CD4-positive, alpha-beta T cell treated with Interleukin-4 for 4 hours (primary cell): ENCODE measurements at regions not wholly inside any gene's neighbourhood (a gene's known extent, or its start where the extent isn't known, plus 50 kb on each side); places are given as distances from the start of the nearest gene placed in this dataset.

ENCODE experiments used
- DNase-seq: peaks from one replicate; pipeline ENCODE4 v3.0.0-alpha.2; 2020

DNA sequence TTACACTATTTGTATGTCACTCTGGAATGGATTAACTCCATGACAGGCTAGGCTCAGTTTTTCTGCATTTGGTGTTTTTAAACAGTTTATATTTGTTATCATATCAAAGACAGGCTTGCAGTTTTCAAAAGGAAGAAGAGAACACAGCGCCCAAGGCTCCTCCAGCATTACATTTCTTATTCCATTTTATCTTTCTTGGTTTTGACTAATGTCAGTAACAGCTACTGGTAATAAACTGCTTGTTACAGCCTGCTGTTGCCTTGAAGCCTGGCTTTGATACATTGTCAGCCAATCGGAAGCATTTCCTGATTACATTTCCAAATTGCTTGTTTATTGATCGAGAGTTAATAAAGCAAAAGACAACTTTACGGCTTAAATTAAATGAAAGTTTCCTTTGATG lies 166.0 kb upstream of the MDFIC start:
- DNase-seq: no peak

DNA sequence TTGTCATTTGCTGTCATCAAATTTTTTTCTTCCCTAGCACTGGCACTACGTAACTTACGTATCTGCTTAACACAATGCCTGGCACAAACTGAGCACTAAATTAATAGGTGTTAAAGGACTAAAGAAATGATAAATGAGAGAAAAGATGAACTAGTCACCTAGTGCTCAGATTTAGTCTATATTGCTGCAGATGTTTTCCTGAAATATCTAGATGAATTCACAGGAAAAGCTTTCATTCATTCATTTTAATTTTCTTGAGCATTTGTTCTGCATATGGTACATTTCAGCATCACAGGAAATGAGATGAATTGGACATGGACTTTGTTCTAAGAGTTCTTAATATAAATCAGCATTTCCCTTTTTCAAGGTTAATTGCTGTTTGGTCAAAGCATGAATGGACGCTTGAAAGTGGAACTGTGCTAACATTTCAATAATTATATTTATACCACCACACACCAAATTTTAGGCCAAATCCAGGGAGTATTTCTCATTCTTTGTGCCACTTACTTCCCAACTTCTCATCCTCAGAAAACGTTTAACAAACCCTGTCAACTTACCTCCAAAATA lies 163.2 kb upstream of the MDFIC start:
- no peak for DNase-seq

DNA sequence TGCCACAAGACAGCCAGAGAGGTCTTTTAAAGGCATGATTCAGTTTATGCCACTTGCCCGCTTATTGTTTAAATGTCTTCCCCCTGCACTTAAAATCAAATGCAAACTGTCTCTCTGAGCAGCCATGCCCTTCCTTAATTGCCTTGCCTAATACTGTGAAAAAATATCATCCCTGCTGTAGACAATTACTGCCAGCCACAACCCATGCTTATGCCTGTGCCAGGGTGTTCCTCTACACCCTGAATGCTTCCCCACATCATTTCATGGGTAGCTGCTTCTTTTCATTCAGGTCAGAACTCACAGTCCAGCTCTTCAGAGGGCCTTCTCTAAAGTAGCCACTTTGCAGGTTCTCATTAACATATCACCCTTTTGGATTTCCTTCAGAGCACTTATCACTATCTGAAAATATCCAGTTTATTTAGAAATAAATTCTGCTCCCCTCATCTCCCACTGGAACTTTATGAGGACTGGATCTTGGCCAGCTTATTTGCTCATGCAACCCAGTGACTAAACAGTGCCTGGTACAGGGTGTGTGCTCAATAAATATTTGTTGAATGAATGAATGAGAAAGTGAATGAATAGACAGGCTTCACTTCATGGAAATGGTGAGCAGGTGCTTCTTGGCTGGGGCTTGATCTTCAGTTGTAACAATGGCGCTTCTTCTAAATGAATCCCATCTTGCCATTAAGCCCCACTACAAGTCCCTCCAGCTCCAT lies 162.4 kb upstream of the MDFIC start:
- no peak for DNase-seq

DNA sequence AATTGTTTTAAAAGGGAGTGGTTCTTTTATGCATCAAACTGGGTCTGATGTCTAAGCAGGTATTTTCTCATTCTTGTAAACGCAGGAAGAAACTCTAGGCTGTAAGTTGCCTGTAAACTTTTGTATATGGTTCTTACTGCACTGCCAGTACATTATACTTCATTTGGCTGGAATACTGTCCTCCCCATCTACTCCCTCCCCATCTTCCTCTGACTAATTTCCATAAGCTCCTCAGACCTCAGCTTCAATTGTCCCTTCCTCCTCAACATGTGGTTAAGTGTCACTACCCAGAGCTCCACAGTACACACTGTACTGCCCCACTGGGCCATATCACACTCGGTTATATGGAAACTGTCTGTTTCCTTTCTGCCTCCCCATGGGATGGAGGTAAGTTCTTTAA lies 161.4 kb upstream of the MDFIC start:
- DNase-seq: no peak

DNA sequence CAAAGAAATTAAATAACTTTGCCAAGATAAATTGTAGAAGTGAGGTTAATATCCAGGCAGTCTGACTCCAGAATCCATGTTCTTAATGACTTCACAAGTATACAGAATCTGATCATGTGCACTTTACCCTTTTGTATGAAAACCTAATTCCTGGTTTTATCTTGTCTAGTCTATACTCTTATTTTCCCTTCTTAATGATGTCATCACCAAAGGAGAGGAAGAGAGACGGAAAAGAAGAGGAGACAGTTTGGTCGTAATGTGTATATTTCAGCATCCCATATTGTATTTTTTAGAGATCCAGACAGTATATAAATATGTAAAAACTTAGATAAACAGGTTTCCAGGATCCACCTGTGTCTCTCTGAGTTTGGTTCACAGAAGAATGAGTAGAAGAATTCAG lies 159.9 kb upstream of the MDFIC start:
- no peak for DNase-seq

DNA sequence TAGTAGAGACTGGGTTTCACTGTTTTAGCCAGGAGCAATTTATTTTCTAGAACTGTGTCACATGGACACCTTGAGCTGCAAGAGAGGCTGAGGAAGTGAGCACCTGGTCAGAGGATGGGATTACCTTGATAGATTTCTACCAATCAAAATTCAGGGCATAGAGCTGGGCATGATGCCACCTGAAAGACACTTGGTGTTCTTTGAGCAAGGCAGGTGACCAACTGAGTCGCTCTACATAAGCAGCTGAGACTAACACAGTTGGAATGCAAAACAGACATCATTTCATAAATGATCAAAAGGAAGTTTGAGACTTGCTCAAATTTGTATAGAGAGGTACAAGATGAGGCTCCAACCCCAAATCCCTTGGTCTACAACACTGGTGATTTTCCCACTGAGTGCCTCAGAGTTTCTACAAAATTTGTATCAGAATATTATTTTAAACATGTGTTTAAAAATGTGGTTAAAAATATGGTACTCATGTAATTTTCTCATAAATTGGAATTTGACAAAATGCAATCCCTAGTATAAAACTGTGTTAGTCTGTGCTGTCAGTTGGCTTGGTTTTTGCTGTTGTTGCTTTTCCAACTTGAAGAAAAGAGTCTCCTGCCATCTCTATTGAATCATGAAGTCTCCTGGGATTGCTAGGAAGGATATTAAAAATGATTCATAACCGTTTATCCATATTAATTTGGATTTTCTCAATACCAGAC lies 156.4 kb upstream of the MDFIC start:
- DNase-seq: no peak

DNA sequence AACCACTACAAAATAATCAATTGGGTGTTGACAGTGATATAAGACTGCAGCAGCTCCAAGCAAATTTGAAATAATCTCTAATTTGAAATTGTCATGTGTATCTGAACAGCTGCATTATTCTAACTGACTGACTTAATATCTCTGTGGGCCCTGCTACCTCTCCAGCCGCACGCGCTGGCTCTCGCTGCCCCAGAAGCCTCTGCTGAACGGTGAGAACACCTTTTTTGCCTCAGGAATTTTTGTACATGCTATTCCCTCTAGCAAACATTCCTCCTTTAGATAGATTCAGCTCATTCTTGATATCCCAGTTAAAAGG lies 155.9 kb upstream of the MDFIC start:
- no peak for DNase-seq

DNA sequence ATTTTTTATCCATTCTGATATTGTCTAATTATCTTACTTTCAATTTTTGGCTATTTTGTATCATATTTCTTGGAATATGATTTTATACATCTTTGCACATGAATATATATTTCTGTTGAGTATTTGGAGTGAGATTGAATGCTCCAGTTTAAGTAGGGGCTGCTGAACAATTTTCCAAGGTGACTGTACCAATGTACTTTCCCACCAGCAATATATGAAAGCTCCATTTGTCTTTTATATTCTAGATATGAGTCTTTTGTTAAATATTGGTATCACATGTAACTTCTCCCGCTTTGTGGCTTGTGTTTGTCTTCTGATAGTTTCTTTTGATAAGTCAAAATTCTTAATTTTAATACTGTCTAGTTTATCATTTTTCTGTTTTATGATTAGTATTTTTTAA lies 144.6 kb upstream of the MDFIC start:
- no peak for DNase-seq

DNA sequence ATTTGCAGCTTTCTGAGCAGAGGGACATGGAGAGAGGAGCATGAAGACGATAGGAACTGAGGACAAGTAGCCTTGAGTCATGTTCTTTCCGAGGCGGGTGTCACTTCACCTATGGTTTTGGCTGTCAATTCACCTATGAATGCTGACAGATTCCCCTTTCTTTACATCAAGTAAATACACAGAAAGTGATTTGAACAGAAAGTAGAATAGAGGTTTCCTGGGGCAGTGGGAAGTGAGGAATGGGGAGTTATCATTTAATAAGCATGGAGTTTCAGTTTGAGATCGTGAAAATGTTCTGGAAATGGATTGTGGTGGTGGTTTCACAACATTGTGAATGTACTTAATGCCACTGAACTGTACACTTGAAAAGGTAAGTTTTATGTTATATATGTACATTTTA lies 138.4 kb upstream of the MDFIC start:
- no peak for DNase-seq

DNA sequence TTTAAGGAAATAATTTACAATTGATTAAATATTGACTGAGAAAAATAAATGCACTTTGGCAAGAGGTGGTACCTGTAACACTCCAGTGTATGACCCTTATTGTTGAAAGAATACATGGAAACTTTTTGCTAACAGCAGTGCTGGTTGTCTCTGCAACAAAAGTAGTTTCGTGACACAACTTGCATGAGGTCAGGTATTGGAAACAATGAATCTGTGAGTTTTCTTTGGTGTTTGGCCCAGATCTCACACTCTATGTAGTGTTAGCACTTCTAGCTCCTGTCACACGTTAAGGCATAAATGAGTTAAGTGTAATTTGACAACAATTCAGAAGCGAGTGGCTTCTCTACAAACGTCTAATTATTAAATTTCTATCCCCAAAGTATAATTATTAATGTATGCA lies 137.7 kb upstream of the MDFIC start:
- no peak for DNase-seq

DNA sequence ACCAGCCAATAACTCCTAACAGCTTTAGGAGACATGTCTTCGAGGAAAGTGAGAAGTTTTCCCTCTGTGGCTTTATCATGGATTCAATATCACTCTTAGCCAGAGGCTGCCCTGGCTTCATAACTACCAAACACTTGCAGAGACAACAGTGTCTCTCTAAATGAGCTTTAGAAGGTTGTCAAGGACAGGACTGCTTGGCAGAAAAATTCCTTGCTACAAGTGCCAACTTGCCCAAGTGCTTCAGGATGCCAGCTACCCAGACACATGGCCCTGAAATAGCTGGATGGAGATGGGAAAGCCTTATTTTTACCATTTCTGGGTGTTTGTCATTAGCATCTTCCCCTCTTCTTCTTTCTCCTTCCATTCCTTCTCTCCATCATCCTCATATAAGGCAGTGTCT lies 137.1 kb upstream of the MDFIC start:
- DNase-seq: no peak

DNA sequence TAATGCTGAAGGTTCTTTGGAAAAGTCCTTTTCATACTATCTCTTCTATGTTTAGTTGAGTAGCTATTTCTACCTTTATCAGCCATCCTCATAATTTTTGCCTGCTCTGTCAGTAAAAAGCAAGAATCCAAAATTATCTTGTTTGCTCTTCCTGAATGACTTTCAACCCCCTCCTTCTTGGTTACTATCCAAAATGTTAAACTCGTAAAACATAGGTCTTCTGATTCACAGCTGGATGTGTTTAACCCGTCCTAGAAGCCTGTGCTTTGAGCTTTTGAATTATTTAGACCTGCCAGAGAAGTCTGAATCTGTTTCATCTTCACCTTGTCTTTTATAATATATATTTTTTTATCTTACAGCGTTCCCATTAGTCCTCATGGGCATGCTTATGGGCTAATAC lies 136.4 kb upstream of the MDFIC start:
- no peak for DNase-seq

DNA sequence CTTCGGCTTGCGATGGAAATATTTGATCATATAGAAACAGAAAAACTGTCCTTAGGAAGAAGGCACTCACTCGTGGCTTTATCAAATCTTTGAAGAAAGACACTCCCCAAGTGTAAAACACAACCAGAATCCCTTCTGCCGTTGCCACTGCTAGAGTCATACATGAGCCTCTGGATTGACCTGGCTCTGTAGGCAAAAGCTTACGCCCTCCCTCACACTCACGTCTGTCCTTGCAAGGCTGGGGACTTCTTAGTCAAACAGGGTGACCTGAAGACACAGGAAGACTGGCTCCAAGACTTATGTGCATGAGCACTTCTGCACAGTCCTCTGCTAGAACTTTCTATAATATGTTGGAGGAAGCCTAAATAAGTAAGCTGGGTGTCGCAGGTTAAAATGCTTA lies 135.4 kb upstream of the MDFIC start:
- no peak for DNase-seq

DNA sequence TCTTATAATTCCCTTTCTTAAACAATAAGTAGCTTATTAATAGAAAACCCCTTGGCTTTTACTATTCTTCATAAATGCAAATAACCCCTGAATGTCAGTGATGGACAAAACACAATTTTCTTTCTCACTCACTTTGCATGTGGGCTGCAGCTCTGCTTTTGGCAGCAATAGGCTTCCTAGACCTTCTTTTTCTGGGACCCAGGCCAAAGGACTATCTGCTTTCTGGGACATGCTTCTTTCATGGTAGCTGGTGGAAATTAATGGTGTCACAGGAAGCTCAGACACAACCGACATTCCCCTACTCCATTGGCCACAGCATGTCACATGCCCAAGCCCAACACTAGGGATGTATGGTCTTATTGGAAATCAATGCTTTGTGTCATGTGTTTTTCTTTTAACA lies 134.3 kb upstream of the MDFIC start:
- no peak for DNase-seq

DNA sequence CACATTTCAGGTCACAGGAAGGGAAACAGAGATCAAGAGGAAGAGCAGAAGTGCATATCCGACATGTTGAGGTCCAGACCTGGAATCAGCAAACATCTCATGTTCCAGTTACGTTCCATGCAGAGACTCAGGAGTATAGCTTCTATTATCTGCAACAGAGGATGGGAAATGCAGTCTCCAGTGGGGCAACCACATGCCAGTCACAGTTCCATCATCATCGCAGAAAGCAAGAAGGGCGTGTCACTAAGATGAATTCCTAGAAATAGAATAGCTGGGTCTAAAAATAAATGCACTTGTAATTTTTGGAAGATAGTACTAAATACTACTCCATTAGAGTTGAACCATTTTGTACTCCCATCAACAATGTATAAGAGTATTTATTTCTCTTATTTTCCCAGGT lies 133.2 kb upstream of the MDFIC start:
- DNase-seq: no peak

DNA sequence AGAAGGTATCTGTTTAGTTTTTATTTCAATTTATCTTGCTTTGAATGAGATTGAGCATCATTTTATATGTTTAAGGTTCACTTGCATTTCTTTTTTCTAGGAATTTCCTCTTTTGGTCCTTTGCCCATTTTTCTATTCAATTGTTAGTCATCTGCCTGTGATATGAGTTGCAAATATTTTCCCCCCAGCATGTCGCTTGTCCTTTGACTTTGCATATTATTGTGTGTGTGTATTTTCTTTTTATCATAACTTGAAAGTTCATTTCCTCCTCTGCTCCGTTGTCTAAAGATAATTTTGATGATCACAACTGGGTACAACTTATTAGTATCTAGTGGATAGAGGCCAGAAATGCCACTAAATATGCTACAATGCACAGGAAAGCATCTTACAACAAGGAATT lies 132.7 kb upstream of the MDFIC start:
- DNase-seq: no peak

DNA sequence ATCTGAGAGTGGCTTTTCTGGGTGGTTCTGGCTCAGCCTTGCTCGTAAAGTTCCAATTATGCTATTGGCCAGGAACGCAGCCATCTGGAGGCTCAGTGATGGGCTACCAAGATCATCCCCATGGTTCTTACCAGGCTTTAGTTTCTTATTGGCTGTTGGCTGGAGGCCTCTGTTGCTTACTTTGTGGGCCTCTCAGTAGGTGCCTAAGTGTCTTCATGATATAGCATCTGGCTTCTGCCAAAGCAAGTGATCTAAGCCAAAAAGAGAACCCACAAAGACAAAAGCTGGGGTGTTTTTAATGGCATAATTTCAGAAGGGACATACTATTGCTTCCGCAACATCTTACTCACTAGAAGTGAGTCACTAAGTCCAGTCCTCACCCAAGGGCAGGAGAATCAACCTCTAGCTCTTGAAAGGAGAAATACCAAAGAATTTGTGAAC lies 132.0 kb upstream of the MDFIC start:
- no peak for DNase-seq

DNA sequence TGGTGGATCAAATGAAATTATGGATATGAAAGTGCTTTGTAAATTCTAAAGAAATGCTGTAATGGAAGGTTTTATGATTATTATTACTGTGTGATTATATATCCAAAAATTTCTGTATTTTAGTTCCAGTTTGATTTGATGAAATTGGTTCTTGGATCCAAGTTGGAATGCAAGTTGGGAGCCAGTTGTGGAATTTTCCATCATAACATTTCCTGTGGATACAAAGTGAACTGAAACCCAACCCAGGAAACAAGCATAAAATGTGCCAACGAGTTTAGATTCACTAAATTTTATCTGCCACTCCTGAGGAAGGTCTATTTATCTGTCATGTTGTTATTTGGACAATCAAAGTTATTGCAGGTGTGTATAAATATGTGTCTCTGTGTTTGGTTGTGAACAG lies 131.4 kb upstream of the MDFIC start:
- DNase-seq: no peak

DNA sequence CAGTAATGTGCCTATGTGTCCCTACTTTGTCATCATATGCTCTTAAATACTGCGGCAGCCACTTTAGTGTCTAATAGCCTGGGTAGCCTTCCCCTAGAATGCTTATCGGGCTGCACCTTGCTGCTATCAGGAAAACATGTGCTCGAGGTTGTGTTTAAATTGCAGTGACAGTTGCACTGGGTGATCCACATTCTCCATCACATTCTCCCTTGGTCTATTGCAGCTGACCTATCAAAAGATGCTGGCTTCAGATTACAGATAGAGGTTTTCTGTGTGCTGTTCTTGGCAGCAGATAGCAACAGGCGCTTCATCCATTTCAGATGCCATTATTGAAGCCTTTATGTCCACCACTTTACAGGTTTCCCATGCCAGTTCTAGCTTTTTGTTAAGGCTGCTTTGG lies 130.1 kb upstream of the MDFIC start:
- DNase-seq: no peak

DNA sequence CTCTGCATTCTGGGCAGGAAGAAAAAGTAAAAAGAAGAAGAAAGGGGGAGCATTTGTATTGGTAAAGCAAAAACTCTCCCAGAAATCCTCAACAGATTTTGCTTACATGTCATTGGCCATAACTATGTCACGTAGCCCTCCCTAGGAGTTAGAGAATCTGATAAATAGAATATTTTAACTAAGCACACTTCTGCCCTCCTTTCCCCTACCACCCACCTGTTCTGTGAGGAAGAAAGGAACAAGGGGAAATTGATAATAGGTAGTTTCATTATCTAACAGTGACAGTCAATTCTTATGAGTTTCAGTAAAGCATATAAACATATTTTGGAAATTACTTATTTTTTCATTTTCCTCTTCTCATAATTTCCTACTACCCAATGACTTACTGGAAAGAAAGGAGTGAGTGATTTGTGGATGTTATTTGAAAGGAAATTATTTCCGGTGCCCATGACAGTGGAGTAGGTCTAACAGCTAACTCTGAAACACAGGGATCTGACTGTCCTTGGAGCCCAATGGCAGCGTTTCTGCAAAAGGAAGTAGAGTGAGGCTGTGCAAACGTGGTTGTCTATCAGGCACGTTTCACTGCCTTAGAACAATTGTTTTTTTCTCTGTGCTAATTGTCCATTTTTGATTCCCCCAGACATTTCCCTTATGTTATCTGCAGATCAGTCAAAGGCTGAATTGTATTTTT lies 128.6 kb upstream of the MDFIC start:
- no peak for DNase-seq

DNA sequence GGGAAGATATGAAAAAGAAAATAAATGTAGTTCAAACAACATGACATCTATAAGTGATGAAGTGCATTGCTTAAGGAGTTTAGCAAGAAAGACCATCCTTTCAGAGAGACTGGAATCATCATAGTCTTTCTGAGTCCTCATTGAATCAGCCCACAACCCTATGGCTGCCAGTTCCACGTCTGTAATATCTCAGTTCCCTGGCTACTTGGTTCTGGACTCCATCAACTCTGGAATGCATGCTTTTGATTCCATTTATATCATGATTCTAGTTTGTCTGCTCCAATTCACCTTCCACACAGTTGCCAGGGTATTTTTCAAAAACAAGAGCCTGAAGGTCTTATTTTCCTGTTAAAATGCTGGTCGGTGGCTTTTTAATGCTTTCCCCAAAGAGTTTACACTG lies 126.4 kb upstream of the MDFIC start:
- no peak for DNase-seq

DNA sequence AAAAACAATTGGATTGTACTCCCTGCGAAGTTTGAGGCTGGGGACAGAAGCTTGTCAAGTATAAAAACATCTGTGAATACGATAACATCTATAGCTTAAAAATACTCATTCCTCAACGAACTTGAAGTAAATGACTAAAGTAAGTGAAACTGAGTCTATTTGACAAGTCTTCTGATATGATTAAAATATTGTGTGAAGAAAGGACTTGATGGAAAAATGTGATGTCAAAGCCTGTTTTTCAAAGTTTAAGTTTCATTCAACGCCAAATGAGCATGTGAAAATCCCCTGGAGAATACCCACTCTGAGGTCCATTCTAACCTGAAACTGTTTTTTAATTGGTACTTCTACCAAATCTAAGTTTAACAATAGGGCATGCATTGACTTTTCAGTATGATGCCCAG lies 122.3 kb upstream of the MDFIC start:
- DNase-seq: no peak

DNA sequence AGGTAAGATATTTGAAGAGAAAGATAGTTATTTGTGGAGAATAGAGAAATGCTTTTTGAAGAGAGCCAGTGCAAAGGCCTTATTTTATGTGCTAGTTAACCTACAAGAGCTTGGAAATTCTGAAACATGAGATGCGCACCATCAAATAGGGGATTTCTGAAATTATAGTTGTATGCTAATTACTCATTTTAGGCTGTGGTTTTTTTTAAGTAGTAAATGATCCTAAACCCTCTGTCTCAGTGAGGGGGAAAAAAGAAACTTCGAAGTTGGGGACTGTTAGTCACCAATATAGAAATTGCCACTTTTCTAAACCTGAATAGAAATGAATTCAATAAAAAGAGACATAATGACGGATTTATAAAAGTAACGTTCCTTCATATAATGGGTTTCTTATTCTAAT lies 119.3 kb upstream of the MDFIC start:
- DNase-seq: no peak

DNA sequence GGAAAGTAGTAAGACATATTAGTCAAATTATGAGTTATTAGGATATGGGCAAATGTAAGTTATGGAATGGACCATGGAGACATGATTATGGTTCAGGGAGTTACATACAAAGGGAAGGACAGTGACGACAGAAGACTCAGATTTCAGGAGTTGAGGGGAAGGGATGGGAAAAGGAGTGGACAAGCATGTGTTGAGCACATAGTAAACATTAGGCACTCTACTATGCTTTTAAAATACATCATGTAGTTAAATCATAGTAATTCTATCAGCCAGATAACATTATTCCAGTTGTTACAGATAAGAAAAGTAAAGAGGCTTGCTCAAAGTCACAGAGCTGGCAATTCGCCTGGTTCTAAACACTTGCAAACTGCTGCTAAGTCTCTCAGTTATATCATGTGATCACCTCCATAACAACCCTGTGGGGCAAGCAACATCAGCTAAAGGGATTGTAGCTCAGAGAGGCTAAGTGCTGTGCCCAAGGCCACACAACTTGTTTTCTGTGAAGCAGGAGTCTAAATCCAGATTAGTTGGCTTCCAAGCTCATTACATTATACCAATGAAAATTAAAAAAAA lies 115.2 kb upstream of the MDFIC start:
- no peak for DNase-seq
